Cardiac muscle cell (in vitro differentiated cells and primary cell): ENCODE measurements at regions not wholly inside any gene's neighbourhood (a gene's known extent, or its start where the extent isn't known, plus 50 kb on each side); places are given as distances from the start of the nearest gene placed in this dataset.

Source experiments
- DNase-seq, 2 donors: peaks; one replicate each; pipeline versions ENCODE4 v3.0.0 to v3.0.0-alpha.2; 2010 to 2017; ENCODE audit warnings: low read depth in 1 of 2, low spot score in 1 of 2
- H3K27ac ChIP-seq: fragments of 200-600 bp; sonication (generic); 2 replicates; pipeline ENCODE4 v1.5.1; 2016
- H3K27me3 ChIP-seq: fragments of 200-600 bp; sonication (generic); 2 replicates; pipeline ENCODE4 v1.6.0; 2016; ENCODE audit warnings: control low read depth
- H3K36me3 ChIP-seq: fragments of 200-600 bp; sonication (generic); 2 replicates; pipeline ENCODE4 v1.5.1; 2016; ENCODE audit warnings: control low read depth
- H3K4me1 ChIP-seq: fragments of 200-600 bp; sonication (generic); 2 replicates; pipeline ENCODE4 v1.8.1; 2017; ENCODE audit warnings: low read depth, mild to moderate bottlenecking, mixed run types
- H3K4me3 ChIP-seq: fragments of 200-600 bp; sonication (generic); 2 replicates; pipeline ENCODE4 v1.5.1; 2016; ENCODE audit warnings: mild to moderate bottlenecking
- H3K9me3 ChIP-seq: fragments of 200-600 bp; sonication (generic); 2 replicates; pipeline ENCODE4 v1.5.1; 2017; ENCODE audit warnings: low read depth, mild to moderate bottlenecking, control low read depth
- CTCF ChIP-seq: IDR thresholded peaks from 2 replicates; pipeline ENCODE4 v1.5.1; 2012; ENCODE audit warnings: low read depth, mild to moderate bottlenecking, low read length

- Histone ChIP-seq H3K36me3 (no peaks in the 10 kb centered on the region), H3K27me3 (no peaks in the 10 kb centered on the region), H3K4me3 (no peak overlapping the region), H3K9me3 (no peaks in the 10 kb centered on the region), H3K27ac (no peak overlapping the region), H3K4me1 (no peaks in the 10 kb centered on the region)
- DNase-seq, result no peak
- TF ChIP-seq CTCF, result no peak
Observed at GRCh38 chr4:18242919-18243693, 221.6 kb upstream of the LCORL start.

- H3K9me3 ChIP-seq, result no peaks in the 10 kb centered on the region
- no peak overlapping the region for H3K27ac ChIP-seq
- no peak overlapping the region for H3K4me3 ChIP-seq
- H3K36me3 ChIP-seq, result no peaks in the 10 kb centered on the region
- no peak for DNase-seq
- no peaks in the 10 kb centered on the region for H3K27me3 ChIP-seq
- no peaks in the 10 kb centered on the region for H3K4me1 ChIP-seq
- TF ChIP-seq CTCF, result no peak
Observed at GRCh38 chr4:18241727-18242126, 220.2 kb upstream of the LCORL start.

GRCh38 chr4:18234108-18234507, 212.6 kb upstream of the LCORL start:
- no peak for DNase-seq

GRCh38 chr4:18231726-18232125, 210.2 kb upstream of the LCORL start:
- no peaks in the 10 kb centered on the region for H3K27me3 ChIP-seq
- H3K4me1 ChIP-seq, result no peaks in the 10 kb centered on the region
- DNase-seq, result no peak
- H3K27ac ChIP-seq, result no peak overlapping the region
- H3K9me3 ChIP-seq, result no peaks in the 10 kb centered on the region
- no peak overlapping the region for H3K4me3 ChIP-seq
- H3K36me3 ChIP-seq, result no peaks in the 10 kb centered on the region
- no peak for TF ChIP-seq CTCF

More at GRCh38 chr4:18234108-18234507, 212.6 kb upstream of the LCORL start:
- no peaks in the 10 kb centered on the region for H3K36me3 ChIP-seq
- H3K4me3 ChIP-seq, result no peak overlapping the region
- H3K27me3 ChIP-seq, result no peaks in the 10 kb centered on the region
- no peak for TF ChIP-seq CTCF
- H3K4me1 ChIP-seq, result no peaks in the 10 kb centered on the region
- H3K9me3 ChIP-seq, result no peaks in the 10 kb centered on the region
- H3K27ac ChIP-seq, result no peak overlapping the region

- no peak overlapping the region for H3K4me3 ChIP-seq
- TF ChIP-seq CTCF, result no peak
- no peaks in the 10 kb centered on the region for H3K4me1 ChIP-seq
- no peak for DNase-seq
- no peaks in the 10 kb centered on the region for H3K36me3 ChIP-seq
- H3K9me3 ChIP-seq, result no peaks in the 10 kb centered on the region
- no peaks in the 10 kb centered on the region for H3K27me3 ChIP-seq
- no peak overlapping the region for H3K27ac ChIP-seq
Observed at GRCh38 chr4:18227880-18228279, 206.3 kb upstream of the LCORL start.
